ENCODE measurements at regions not wholly inside any gene's neighbourhood (a gene's known extent, or its start where the extent isn't known, plus 50 kb on each side); places are given as distances from the start of the nearest gene placed in this dataset.

- TF ChIP-seq CTCF (IDR thresholded peaks at IDR 0.05; ENCODE audit: insufficient read depth, low read length), result no peak
- TF ChIP-seq POLR2AphosphoS5 (IDR thresholded peaks at IDR 0.05; ENCODE audit: low read depth), result no peak
- no peak for TF ChIP-seq REST (IDR thresholded peaks at IDR 0.05; ENCODE audit: insufficient replicate concordance, low read depth)
- no peak for TF ChIP-seq GABPA (IDR thresholded peaks at IDR 0.05; ENCODE audit: low read depth)
- TF ChIP-seq SPI1 (IDR thresholded peaks at IDR 0.05; ENCODE audit: borderline replicate concordance, low read depth), result no peak
Measured at GRCh38 chr12:24366514-24366913, 417.0 kb upstream of the SOX5 start.
